OCI-LY3 (cell line): ENCODE measurements at regions not wholly inside any gene's neighbourhood (a gene's known extent, or its start where the extent isn't known, plus 50 kb on each side); places are given as distances from the start of the nearest gene placed in this dataset.

Experiments
- EZH2phosphoT487 ChIP-seq: fragments of 200-600 bp; shearing (Covaris generic); IDR thresholded peaks from 2 replicates; pipeline ENCODE4 v1.6.1; 2018; ENCODE audit warnings: antibody characterized with exemption, mixed run types, low read depth
- TF ChIP-seq, protein P1 (sequence below): fragments of 200-600, 300-600 bp; sonication (generic); IDR thresholded peaks from 2 replicates; pipeline ENCODE4 v1.5.1; 2014; ENCODE audit warnings: antibody characterized with exemption, low read length, low read depth

DNA sequence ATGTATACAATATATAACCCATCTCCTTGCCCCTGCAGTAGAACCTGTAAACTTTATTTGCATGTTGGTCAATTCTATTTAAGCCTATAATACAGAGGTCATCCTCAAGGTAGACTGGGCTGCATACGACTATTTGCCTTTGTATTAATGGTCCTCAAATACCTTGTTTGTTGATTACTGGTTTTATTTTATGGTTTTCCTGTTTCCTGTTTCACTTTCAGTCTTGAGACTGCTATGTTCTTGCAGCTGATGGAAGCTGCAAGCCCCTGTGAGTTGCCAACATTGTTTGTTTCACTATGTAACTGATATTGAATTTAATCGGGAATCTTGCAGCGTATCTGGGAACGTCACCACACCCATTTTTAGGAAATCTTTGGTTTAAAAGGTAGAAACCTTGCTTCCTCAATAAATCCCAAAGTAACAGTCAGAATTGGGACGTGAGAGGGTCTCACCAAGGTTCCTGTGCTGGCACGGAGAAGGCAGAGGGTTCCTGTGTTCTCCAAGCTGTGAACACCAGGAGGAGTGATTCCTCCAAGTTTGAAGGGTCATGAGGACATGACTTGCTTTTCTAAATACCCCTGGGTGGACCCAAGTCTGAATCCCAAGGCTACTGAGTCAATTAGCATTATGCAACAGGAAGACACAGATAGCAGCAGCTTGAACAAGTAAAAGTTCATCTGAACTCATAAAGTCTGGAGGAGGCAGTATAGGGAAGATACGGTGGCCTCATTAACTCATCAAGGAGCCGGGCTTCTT lies 110.6 kb upstream of the PNPLA4 start:
- TF ChIP-seq, protein P1, sequence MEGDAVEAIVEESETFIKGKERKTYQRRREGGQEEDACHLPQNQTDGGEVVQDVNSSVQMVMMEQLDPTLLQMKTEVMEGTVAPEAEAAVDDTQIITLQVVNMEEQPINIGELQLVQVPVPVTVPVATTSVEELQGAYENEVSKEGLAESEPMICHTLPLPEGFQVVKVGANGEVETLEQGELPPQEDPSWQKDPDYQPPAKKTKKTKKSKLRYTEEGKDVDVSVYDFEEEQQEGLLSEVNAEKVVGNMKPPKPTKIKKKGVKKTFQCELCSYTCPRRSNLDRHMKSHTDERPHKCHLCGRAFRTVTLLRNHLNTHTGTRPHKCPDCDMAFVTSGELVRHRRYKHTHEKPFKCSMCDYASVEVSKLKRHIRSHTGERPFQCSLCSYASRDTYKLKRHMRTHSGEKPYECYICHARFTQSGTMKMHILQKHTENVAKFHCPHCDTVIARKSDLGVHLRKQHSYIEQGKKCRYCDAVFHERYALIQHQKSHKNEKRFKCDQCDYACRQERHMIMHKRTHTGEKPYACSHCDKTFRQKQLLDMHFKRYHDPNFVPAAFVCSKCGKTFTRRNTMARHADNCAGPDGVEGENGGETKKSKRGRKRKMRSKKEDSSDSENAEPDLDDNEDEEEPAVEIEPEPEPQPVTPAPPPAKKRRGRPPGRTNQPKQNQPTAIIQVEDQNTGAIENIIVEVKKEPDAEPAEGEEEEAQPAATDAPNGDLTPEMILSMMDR = no peak
- no peak for TF ChIP-seq EZH2phosphoT487
